OCI-LY7 (cell line): ENCODE measurements at regions not wholly inside any gene's neighbourhood (a gene's known extent, or its start where the extent isn't known, plus 50 kb on each side); places are given as distances from the start of the nearest gene placed in this dataset.

ENCODE experiments used
- BruUV-seq: library from RNA; stranded (reverse); fragments of 400-500 nt; replicated peaks from 2 replicates; lab custom pipeline; 2021; lab: Mats Ljungman, UMichigan
- CTCF ChIA-PET: fragments of 300-600 bp; sonication (Branson Sonifier 250); formaldehyde crosslinking; loops from one replicate; lab custom pipeline; 2022; ENCODE audit warnings: antibody characterized with exemption; ENCODE audit not compliant: unreplicated experiment; lab: Charles Lee
- POLR2A ChIA-PET: fragments of 300-600 bp; sonication (Branson Sonifier 250); formaldehyde crosslinking; loops from one replicate; lab custom pipeline; 2022; ENCODE audit warnings: antibody characterized with exemption; lab: Charles Lee
- DNase-seq: peaks from one replicate; pipeline ENCODE4 v3.0.0-alpha.2; 2015; ENCODE audit warnings: low spot score
- H2AFZ ChIP-seq: fragments of 200-600 bp; sonication (generic), shearing (Covaris generic); 2 replicates; pipeline ENCODE4 v1.6.1; 2014; ENCODE audit warnings: mild to moderate bottlenecking, antibody characterized with exemption, low read length, moderate library complexity
- H3K27ac ChIP-seq: fragments of 200-600 bp; sonication (generic); 2 replicates; pipeline ENCODE4 v1.5.1; 2014; ENCODE audit warnings: mixed run types, low read depth, mild to moderate bottlenecking, moderate library complexity, low read length, inconsistent platforms; ENCODE audit not compliant: poor library complexity, severe bottlenecking
- H3K36me3 ChIP-seq: fragments of 200-600 bp; sonication (generic); 2 replicates; pipeline ENCODE4 v1.6.1; 2014; ENCODE audit warnings: mild to moderate bottlenecking, antibody characterized with exemption, low read length, moderate library complexity, mixed read lengths; ENCODE audit not compliant: insufficient read depth
- H3K4me1 ChIP-seq: fragments of 200-600 bp; sonication (generic); 2 replicates; pipeline ENCODE4 v1.5.1; 2014; ENCODE audit warnings: mild to moderate bottlenecking, low read length; ENCODE audit not compliant: insufficient read depth, poor library complexity, severe bottlenecking
- H3K4me2 ChIP-seq: fragments of 200-600 bp; sonication (generic); 2 replicates; pipeline ENCODE4 v1.6.1; 2014; ENCODE audit warnings: mild to moderate bottlenecking, low read length
- H3K4me3 ChIP-seq: fragments of 200-600 bp; sonication (generic); 2 replicates; pipeline ENCODE4 v1.5.1; 2014; ENCODE audit warnings: mild to moderate bottlenecking, low read depth, low read length; ENCODE audit not compliant: poor library complexity, severe bottlenecking
- H3K79me2 ChIP-seq: fragments of 200-600 bp; sonication (generic); 2 replicates; pipeline ENCODE4 v1.6.1; 2016; ENCODE audit warnings: low read depth, mild to moderate bottlenecking, low read length, moderate library complexity, mixed read lengths; ENCODE audit not compliant: insufficient read depth
- H3K9me2 ChIP-seq: fragments of 200-600 bp; sonication (generic); 2 replicates; pipeline ENCODE4 v1.6.1; 2016; ENCODE audit warnings: mild to moderate bottlenecking, low read length, mixed read lengths; ENCODE audit not compliant: insufficient read depth
- H3K9me3 ChIP-seq: fragments of 200-600 bp; sonication (generic); 2 replicates; pipeline ENCODE4 v1.6.1; 2014; ENCODE audit warnings: mild to moderate bottlenecking, mixed run types, low read length, mixed read lengths
- H4K20me1 ChIP-seq: fragments of 200-600 bp; sonication (generic); 2 replicates; pipeline ENCODE4 v1.6.1; 2014; ENCODE audit warnings: mild to moderate bottlenecking, antibody characterized with exemption, low read length, moderate library complexity, mixed read lengths; ENCODE audit not compliant: insufficient read depth
- CTCF ChIP-seq: fragments of 200-600 bp; sonication (generic); conservative IDR thresholded peaks from 2 replicates; pipeline ENCODE4 v1.5.1; 2014; ENCODE audit warnings: mild to moderate bottlenecking, antibody characterized with exemption, low read length, moderate library complexity, mixed read lengths
- EZH2phosphoT487 ChIP-seq: fragments of 200-600 bp; sonication (generic); IDR thresholded peaks from 2 replicates; pipeline ENCODE4 v1.6.1; 2018; ENCODE audit warnings: low read depth, borderline replicate concordance, mild to moderate bottlenecking, mixed run types, antibody characterized with exemption, low read length, moderate library complexity, mixed read lengths
- intact Hi-C: fragments of 100-400 bp; cut with micrococcal nuclease; formaldehyde crosslinking; loops from one replicate; pipeline ENCODE4 v1.10.0; 2022; ENCODE audit not compliant: unreplicated experiment

- intact Hi-C loops: no loop called here
- H3K9me3 ChIP-seq: no peaks in the 10 kb centered on the region
- H3K4me3 ChIP-seq: no peak overlapping the region
- no peak overlapping the region for H3K27ac ChIP-seq
- ChIA-PET POLR2A (no interaction called here), CTCF (no interaction called here)
- TF ChIP-seq EZH2phosphoT487 (no peak), CTCF (no peak)
- no peaks in the 10 kb centered on the region for H3K9me2 ChIP-seq
- H2AFZ ChIP-seq: no peak overlapping the region
- DNase-seq: no peak
- H4K20me1 ChIP-seq: no peaks in the 10 kb centered on the region
- no peaks in the 10 kb centered on the region for H3K79me2 ChIP-seq
- no peaks in the 10 kb centered on the region for H3K4me1 ChIP-seq
- H3K4me2 ChIP-seq: no peak overlapping the region
- BruUV-seq: no TSS peak
- no peaks in the 10 kb centered on the region for H3K36me3 ChIP-seq
Measured at GRCh38 chr2:59084326-59084725, 843.2 kb upstream of the FANCL start.

GRCh38 chr2:59083075-59083828 lies 842.1 kb upstream of the FANCL start:
- no peaks in the 10 kb centered on the region for H3K9me2 ChIP-seq
- H3K4me3 ChIP-seq: no peak overlapping the region
- no peaks in the 10 kb centered on the region for H3K79me2 ChIP-seq
- DNase-seq: no peak
- intact Hi-C loops: no loop called here
- ChIA-PET CTCF (no interaction called here), POLR2A (interaction anchor here (0.6 kb wide), 1 partner anchor 30 kb away, joined by 3 read pairs; no protein-coding TSS in a partner anchor)
- no peak overlapping the region for H3K4me2 ChIP-seq
- no peaks in the 10 kb centered on the region for H3K4me1 ChIP-seq
- H4K20me1 ChIP-seq: no peaks in the 10 kb centered on the region
- no TSS peak for BruUV-seq
- H2AFZ ChIP-seq: no peak overlapping the region
- no peak for TF ChIP-seq EZH2phosphoT487
- TF ChIP-seq CTCF: no peak
- no peaks in the 10 kb centered on the region for H3K36me3 ChIP-seq
- no peak overlapping the region for H3K27ac ChIP-seq
- H3K9me3 ChIP-seq: no peaks in the 10 kb centered on the region

- Histone ChIP-seq H3K9me2 (no peaks in the 10 kb centered on the region), H3K4me3 (no peak overlapping the region), H3K27ac (no peak overlapping the region), H3K79me2 (no peaks in the 10 kb centered on the region), H3K36me3 (no peaks in the 10 kb centered on the region), H3K9me3 (no peaks in the 10 kb centered on the region), H4K20me1 (no peaks in the 10 kb centered on the region), H3K4me2 (no peak overlapping the region), H2AFZ (no peak overlapping the region), H3K4me1 (no peaks in the 10 kb centered on the region)
- intact Hi-C loops: no loop called here
- no peak for TF ChIP-seq EZH2phosphoT487
- TF ChIP-seq CTCF: no peak
- no TSS peak for BruUV-seq
- ChIA-PET POLR2A (no interaction called here), CTCF (no interaction called here)
- DNase-seq: no peak
Measured at GRCh38 chr2:59082657-59083056, 841.5 kb upstream of the FANCL start.
